ENCODE measurements at regions not wholly inside any gene's neighbourhood (a gene's known extent, or its start where the extent isn't known, plus 50 kb on each side); places are given as distances from the start of the nearest gene placed in this dataset.
"Not testable (repeated sequence)": the region's sequence is repeated elsewhere in the genome, so short reads cannot be mapped to it uniquely, and the experiment has no call there.

DNA sequence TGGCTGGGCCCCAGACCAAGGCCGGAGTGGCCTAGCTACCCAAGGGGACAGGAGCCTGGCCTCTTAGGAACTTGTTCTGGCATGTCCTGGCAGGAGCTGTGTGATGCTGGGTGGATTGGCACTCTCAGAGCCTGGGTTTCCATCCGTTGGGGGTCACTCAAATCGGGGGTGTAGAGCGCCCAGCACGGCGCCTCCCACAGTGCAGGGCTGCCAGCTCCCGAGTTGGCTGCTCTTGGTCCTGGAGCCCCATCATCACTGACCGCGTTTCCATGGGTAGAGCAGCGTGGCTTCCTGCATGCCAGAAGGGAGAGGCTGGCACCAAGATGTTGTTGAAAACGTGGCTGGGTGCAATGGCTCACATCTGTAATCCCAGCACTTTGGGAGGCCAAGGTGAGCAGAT is 70.3 kb downstream of the UNCX start:
- Histone ChIP-seq H2AK5ac (ENCODE audit: low read length) (no peak overlapping the region), H2BK120ac (ENCODE audit: low read depth, low read length) (no peak overlapping the region), H3K27me3 (ENCODE audit: insufficient read depth, low read length, poor library complexity) (no peaks in the 10 kb centered on the region), H2BK15ac (replicated peaks; ENCODE audit: low read depth) (no peak overlapping the region), H4K8ac (ENCODE audit: low read depth, low read length) (no peak overlapping the region), H3K4me2 (ENCODE audit: low read length) (no peak overlapping the region), H3K56ac (ENCODE audit: low read length) (no peak overlapping the region), H3K4ac (ENCODE audit: low read depth, low read length) (no peak overlapping the region), H4K5ac (ENCODE audit: low read length) (no peak overlapping the region), H3K36me3 (ENCODE audit: control insufficient read depth, insufficient read depth, low read length) (no peaks in the 10 kb centered on the region), H3K4me1 (ENCODE audit: control insufficient read depth, low read depth, low read length) (no peaks in the 10 kb centered on the region), H3K9ac (ENCODE audit: low read length) (no peak overlapping the region), H3K79me2 (ENCODE audit: control insufficient read depth, insufficient read depth, low read length) (no peaks in the 10 kb centered on the region), H3K23ac (ENCODE audit: low read length) (no peak overlapping the region), H3K18ac (ENCODE audit: low read length) (no peak overlapping the region), H2BK5ac (ENCODE audit: low read length) (no peak overlapping the region), H3K79me1 (ENCODE audit: low read length) (no peaks in the 10 kb centered on the region), H3K4me3 (ENCODE audit: low read length) (no peak overlapping the region), H3K27ac (ENCODE audit: low read depth, low read length) (no peak overlapping the region)
- no peak for DNase-seq
- WGBS (ENCODE audit: extremely low coverage, insufficient coverage, low lambda C conversion rate) = no CpG with 5 or more reads among the region's 11 CpGs

DNA sequence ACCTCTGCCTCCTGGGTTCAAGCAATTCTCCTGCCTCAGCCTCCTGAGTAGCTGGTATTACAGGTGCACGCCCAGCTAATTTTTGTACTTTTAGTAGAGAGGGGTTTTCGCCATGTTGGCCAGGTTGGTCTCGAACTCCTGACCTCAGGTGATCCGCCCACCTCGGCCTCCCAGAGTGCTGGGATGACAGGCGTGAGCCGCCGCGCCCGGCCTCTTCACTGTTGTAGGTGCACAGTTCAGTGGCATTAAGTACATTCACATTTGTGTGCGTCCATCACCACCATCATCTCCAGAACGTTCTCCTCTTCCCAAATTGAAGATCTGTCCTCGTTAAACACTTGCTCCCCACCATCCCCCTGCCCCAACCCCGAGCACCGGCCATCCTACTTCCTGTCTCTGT is 71.3 kb downstream of the UNCX start:
- not testable (repeated sequence) for H2BK15ac ChIP-seq (replicated peaks; ENCODE audit: low read depth); H3K4me1 ChIP-seq (ENCODE audit: control insufficient read depth, low read depth, low read length); H3K79me1 ChIP-seq (ENCODE audit: low read length); H3K18ac ChIP-seq (ENCODE audit: low read length); H3K23ac ChIP-seq (ENCODE audit: low read length); H3K4ac ChIP-seq (ENCODE audit: low read depth, low read length); H2BK120ac ChIP-seq (ENCODE audit: low read depth, low read length); H3K9ac ChIP-seq (ENCODE audit: low read length); H3K4me2 ChIP-seq (ENCODE audit: low read length); H4K8ac ChIP-seq (ENCODE audit: low read depth, low read length); H3K79me2 ChIP-seq (ENCODE audit: control insufficient read depth, insufficient read depth, low read length); H2BK5ac ChIP-seq (ENCODE audit: low read length); H3K27me3 ChIP-seq (ENCODE audit: insufficient read depth, low read length, poor library complexity); DNase-seq; H2AK5ac ChIP-seq (ENCODE audit: low read length); H3K36me3 ChIP-seq (ENCODE audit: control insufficient read depth, insufficient read depth, low read length); H3K56ac ChIP-seq (ENCODE audit: low read length); H3K4me3 ChIP-seq (ENCODE audit: low read length); H4K5ac ChIP-seq (ENCODE audit: low read length); H3K27ac ChIP-seq (ENCODE audit: low read depth, low read length)
- no CpG with 5 or more reads among the region's 15 CpGs for WGBS (ENCODE audit: extremely low coverage, insufficient coverage, low lambda C conversion rate)

DNA sequence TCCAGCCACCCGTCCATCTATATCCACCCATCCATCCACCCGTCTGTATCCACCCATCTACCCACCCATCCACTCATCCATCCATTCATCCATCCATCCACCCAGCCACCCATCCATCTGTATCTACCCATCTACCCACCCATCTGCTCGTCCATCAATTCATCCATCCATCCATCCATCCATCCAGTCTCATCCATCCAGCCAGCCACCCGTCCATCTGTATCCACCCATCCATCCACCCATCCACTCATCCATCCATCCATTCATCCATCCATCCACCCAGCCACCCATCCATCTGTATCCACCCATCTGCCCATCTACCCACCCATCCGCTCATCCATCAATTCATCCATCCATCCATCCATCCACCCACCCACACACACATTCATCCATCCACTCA is 73.2 kb downstream of the UNCX start:
- Histone ChIP-seq H3K4me3 (ENCODE audit: low read length) (no peak overlapping the region), H3K23ac (ENCODE audit: low read length) (no peak overlapping the region), H3K36me3 (ENCODE audit: control insufficient read depth, insufficient read depth, low read length) (no peaks in the 10 kb centered on the region), H3K79me1 (ENCODE audit: low read length) (no peaks in the 10 kb centered on the region), H2BK120ac (ENCODE audit: low read depth, low read length) (no peak overlapping the region), H3K18ac (ENCODE audit: low read length) (no peak overlapping the region), H3K4me1 (ENCODE audit: control insufficient read depth, low read depth, low read length) (no peaks in the 10 kb centered on the region), H2BK5ac (ENCODE audit: low read length) (no peak overlapping the region), H4K8ac (ENCODE audit: low read depth, low read length) (no peak overlapping the region), H3K27ac (ENCODE audit: low read depth, low read length) (no peak overlapping the region), H2AK5ac (ENCODE audit: low read length) (no peak overlapping the region), H3K4ac (ENCODE audit: low read depth, low read length) (no peak overlapping the region), H3K4me2 (ENCODE audit: low read length) (no peak overlapping the region), H3K27me3 (ENCODE audit: insufficient read depth, low read length, poor library complexity) (no peaks in the 10 kb centered on the region), H3K56ac (ENCODE audit: low read length) (no peak overlapping the region), H2BK15ac (replicated peaks; ENCODE audit: low read depth) (no peak overlapping the region), H3K79me2 (ENCODE audit: control insufficient read depth, insufficient read depth, low read length) (no peaks in the 10 kb centered on the region), H3K9ac (ENCODE audit: low read length) (no peak overlapping the region), H4K5ac (ENCODE audit: low read length) (no peak overlapping the region)
- 100% methylated on average over 2 of the region's 5 CpGs for WGBS (ENCODE audit: extremely low coverage, insufficient coverage, low lambda C conversion rate)
- DNase-seq = no peak

DNA sequence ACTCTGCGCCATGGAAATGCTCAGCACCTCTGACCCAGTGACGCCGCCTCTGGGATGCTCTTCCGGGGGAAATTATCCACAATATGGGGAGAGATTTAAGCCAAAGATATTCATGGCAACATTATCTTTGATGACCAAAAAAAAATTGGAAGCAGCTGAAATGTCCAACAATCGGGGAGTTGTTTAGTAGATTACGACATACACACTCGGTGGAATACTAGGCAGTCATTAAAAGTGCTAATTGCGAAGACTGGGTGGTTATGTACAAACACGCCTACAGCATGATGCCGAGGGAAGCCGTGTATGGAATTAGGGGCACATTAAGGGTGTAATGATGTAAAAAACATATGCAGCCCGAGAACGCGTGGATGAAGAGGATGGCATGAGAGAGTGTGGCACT is 75.2 kb downstream of the UNCX start:
- H2AK5ac ChIP-seq (ENCODE audit: low read length) = no peak overlapping the region
- H4K5ac ChIP-seq (ENCODE audit: low read length) = no peak overlapping the region
- no peak for DNase-seq
- H3K79me2 ChIP-seq (ENCODE audit: control insufficient read depth, insufficient read depth, low read length) = no peaks in the 10 kb centered on the region
- H3K56ac ChIP-seq (ENCODE audit: low read length) = no peak overlapping the region
- no peak overlapping the region for H3K4me3 ChIP-seq (ENCODE audit: low read length)
- no peaks in the 10 kb centered on the region for H3K79me1 ChIP-seq (ENCODE audit: low read length)
- WGBS (ENCODE audit: extremely low coverage, insufficient coverage, low lambda C conversion rate) = no CpG with 5 or more reads among the region's 14 CpGs
- no peak overlapping the region for H2BK120ac ChIP-seq (ENCODE audit: low read depth, low read length)
- H3K27me3 ChIP-seq (ENCODE audit: insufficient read depth, low read length, poor library complexity) = no peaks in the 10 kb centered on the region
- no peak overlapping the region for H3K4me2 ChIP-seq (ENCODE audit: low read length)
- no peak overlapping the region for H3K4ac ChIP-seq (ENCODE audit: low read depth, low read length)
- no peak overlapping the region for H4K8ac ChIP-seq (ENCODE audit: low read depth, low read length)
- no peak overlapping the region for H2BK15ac ChIP-seq (replicated peaks; ENCODE audit: low read depth)
- no peak overlapping the region for H3K23ac ChIP-seq (ENCODE audit: low read length)
- H3K18ac ChIP-seq (ENCODE audit: low read length) = no peak overlapping the region
- H3K4me1 ChIP-seq (ENCODE audit: control insufficient read depth, low read depth, low read length) = no peaks in the 10 kb centered on the region
- H3K9ac ChIP-seq (ENCODE audit: low read length) = no peak overlapping the region
- no peaks in the 10 kb centered on the region for H3K36me3 ChIP-seq (ENCODE audit: control insufficient read depth, insufficient read depth, low read length)
- no peak overlapping the region for H2BK5ac ChIP-seq (ENCODE audit: low read length)
- no peak overlapping the region for H3K27ac ChIP-seq (ENCODE audit: low read depth, low read length)

- WGBS (ENCODE audit: extremely low coverage, insufficient coverage, low lambda C conversion rate) = 100% methylated on average over 4 of the region's 4 CpGs
- no peak overlapping the region for H2BK15ac ChIP-seq (replicated peaks; ENCODE audit: low read depth)
- DNase-seq = no peak
These were observed 76.6 kb downstream of the UNCX start for GRCh38 chr7:1309290-1309689.

GRCh38 chr7:1309996-1310395 is 77.3 kb downstream of the UNCX start:
- Histone ChIP-seq H3K4me1 (ENCODE audit: control insufficient read depth, low read depth, low read length) (no peaks in the 10 kb centered on the region), H2BK5ac (ENCODE audit: low read length) (no peak overlapping the region), H3K18ac (ENCODE audit: low read length) (no peak overlapping the region), H4K5ac (ENCODE audit: low read length) (no peak overlapping the region), H3K23ac (ENCODE audit: low read length) (no peak overlapping the region), H3K79me1 (ENCODE audit: low read length) (no peaks in the 10 kb centered on the region), H3K79me2 (ENCODE audit: control insufficient read depth, insufficient read depth, low read length) (no peaks in the 10 kb centered on the region), H2BK15ac (replicated peaks; ENCODE audit: low read depth) (no peak overlapping the region), H3K9ac (ENCODE audit: low read length) (no peak overlapping the region), H2BK120ac (ENCODE audit: low read depth, low read length) (no peak overlapping the region), H3K27ac (ENCODE audit: low read depth, low read length) (no peak overlapping the region), H3K56ac (ENCODE audit: low read length) (no peak overlapping the region), H3K4me2 (ENCODE audit: low read length) (no peak overlapping the region), H3K4ac (ENCODE audit: low read depth, low read length) (no peak overlapping the region), H3K4me3 (ENCODE audit: low read length) (no peak overlapping the region), H3K27me3 (ENCODE audit: insufficient read depth, low read length, poor library complexity) (no peaks in the 10 kb centered on the region), H3K36me3 (ENCODE audit: control insufficient read depth, insufficient read depth, low read length) (no peaks in the 10 kb centered on the region), H4K8ac (ENCODE audit: low read depth, low read length) (no peak overlapping the region), H2AK5ac (ENCODE audit: low read length) (no peak overlapping the region)
- no CpG with 5 or more reads among the region's 7 CpGs for WGBS (ENCODE audit: extremely low coverage, insufficient coverage, low lambda C conversion rate)
- DNase-seq = no peak

More at GRCh38 chr7:1309290-1309689, 76.6 kb downstream of the UNCX start:
- Histone ChIP-seq H3K56ac (ENCODE audit: low read length) (no peak overlapping the region), H3K27ac (ENCODE audit: low read depth, low read length) (no peak overlapping the region), H3K79me2 (ENCODE audit: control insufficient read depth, insufficient read depth, low read length) (no peaks in the 10 kb centered on the region), H3K9ac (ENCODE audit: low read length) (no peak overlapping the region), H3K4me1 (ENCODE audit: control insufficient read depth, low read depth, low read length) (no peaks in the 10 kb centered on the region), H3K27me3 (ENCODE audit: insufficient read depth, low read length, poor library complexity) (no peaks in the 10 kb centered on the region), H3K4ac (ENCODE audit: low read depth, low read length) (no peak overlapping the region), H3K23ac (ENCODE audit: low read length) (no peak overlapping the region), H3K36me3 (ENCODE audit: control insufficient read depth, insufficient read depth, low read length) (no peaks in the 10 kb centered on the region), H3K18ac (ENCODE audit: low read length) (no peak overlapping the region), H3K79me1 (ENCODE audit: low read length) (no peaks in the 10 kb centered on the region), H4K5ac (ENCODE audit: low read length) (no peak overlapping the region), H2BK5ac (ENCODE audit: low read length) (no peak overlapping the region), H2BK120ac (ENCODE audit: low read depth, low read length) (no peak overlapping the region), H2AK5ac (ENCODE audit: low read length) (no peak overlapping the region), H3K4me2 (ENCODE audit: low read length) (no peak overlapping the region), H4K8ac (ENCODE audit: low read depth, low read length) (no peak overlapping the region), H3K4me3 (ENCODE audit: low read length) (no peak overlapping the region)

All from mesendoderm (in vitro differentiated cells).